ENCODE measurements at regions not wholly inside any gene's neighbourhood (a gene's known extent, or its start where the extent isn't known, plus 50 kb on each side); places are given as distances from the start of the nearest gene placed in this dataset.

GRCh38 chr4:176927117-176927516, 134.4 kb upstream of the VEGFC start:
- TF ChIP-seq CTCF (conservative IDR thresholded peaks at IDR 0.05; ENCODE audit: low read length) (no peak), EZH2phosphoT487 (IDR thresholded peaks at IDR 0.05; ENCODE audit: borderline replicate concordance) (no peak)

Measured in Loucy (cell line).